ENCODE measurements at regions not wholly inside any gene's neighbourhood (a gene's known extent, or its start where the extent isn't known, plus 50 kb on each side); places are given as distances from the start of the nearest gene placed in this dataset.
"Not testable (repeated sequence)": the region's sequence is repeated elsewhere in the genome, so short reads cannot be mapped to it uniquely, and the experiment has no call there.

DNA sequence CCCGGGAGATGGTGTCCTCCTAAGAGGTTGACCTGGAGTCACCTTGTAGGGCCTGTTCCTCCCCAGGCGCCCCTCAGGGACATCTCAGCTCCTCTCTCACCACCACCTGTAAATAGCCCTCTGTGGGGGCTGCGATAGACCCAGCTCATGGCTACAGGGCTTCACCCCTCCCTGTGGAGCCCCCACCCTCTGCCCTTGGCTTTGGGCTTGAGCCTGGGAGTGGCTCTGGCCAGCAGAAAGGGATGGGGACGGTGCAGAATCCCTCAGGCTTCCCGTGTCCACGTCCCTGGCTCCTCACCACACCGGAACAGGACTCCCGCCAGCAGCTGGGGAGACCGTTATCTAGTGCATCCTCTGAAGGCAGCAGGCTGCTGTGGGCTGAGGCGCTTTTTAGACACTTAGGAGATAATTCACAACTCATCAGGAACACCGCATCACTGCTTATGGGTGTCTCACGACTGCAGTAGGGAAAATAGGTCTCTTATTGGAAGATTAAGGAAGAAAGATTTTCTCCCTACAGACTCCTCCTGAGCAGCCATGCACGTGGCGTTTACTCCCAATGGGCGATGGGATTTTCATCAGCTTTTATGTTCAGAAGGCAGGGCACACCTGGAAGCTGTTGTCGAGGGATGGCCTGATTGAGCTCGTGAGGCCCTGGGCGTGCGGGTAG, 253.1 kb downstream of the ADGRD1 start:
- 79 to 85% methylated on average over 16 of the region's 19 CpGs for WGBS, 2 donors
- H3K27ac ChIP-seq; H3K4me3 ChIP-seq; DNase-seq; H3K9me3 ChIP-seq; H3K36me3 ChIP-seq; intact Hi-C loops (cut with DNase I); H3K4me1 ChIP-seq: not testable (repeated sequence)
- H3K27me3 ChIP-seq, result peaks cover 0 to 20% (median 11%) of the 10 kb centered on the region in 3 donors

DNA sequence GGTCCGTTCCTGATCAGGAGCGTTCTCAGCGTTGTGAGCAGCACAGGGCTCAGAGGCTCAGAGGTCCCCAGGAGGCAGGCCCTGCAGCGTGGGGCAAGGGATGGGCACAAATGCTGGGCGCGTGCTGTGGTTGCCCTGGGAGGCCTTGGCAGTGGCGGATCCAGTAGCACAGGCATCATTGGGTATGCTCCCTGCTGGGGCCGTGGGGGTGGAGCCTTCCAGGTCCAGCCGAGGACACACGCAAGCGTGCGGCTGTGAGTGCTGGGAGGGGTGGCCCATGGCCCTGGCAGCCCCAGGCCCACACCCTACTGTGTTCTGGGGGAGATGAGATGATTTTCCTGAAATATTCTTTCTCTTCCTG, 253.6 kb downstream of the ADGRD1 start:
- intact Hi-C loops (cut with DNase I); H3K9me3 ChIP-seq; DNase-seq; H3K36me3 ChIP-seq; H3K4me3 ChIP-seq; H3K4me1 ChIP-seq; H3K27ac ChIP-seq: not testable (repeated sequence)
- 79 to 90% methylated on average over 12 of the region's 12 CpGs for WGBS, 2 donors
- H3K27me3 ChIP-seq, result peaks cover 0 to 20% (median 11%) of the 10 kb centered on the region in 3 donors

DNA sequence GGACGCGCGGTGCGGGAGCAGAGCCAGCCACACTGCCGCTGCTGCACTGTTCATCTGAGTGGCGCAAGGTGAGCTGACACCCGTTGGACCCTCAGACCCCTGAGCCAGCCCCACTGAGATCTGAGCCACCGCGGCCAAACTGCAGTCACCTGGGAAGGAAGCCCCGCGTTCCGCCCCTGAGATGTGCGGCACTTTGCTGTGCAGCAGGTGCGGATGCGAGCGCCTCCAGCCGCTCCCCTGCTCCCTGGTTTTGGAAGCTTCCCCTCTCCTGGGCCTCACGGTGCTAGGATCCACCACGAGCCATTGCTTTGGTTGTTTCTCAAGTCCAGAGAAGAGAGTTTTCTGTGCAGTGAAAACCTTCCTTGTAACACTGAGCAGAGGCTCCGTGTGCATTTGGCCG, 254.1 kb downstream of the ADGRD1 start:
- intact Hi-C loops (cut with DNase I); H3K4me1 ChIP-seq; H3K9me3 ChIP-seq; H3K27ac ChIP-seq; H3K4me3 ChIP-seq; DNase-seq; H3K36me3 ChIP-seq: not testable (repeated sequence)
- WGBS, 2 donors, result 77 to 82% methylated on average over 12 to 13 of the region's 21 CpGs
- H3K27me3 ChIP-seq, result peaks cover 0 to 20% (median 11%) of the 10 kb centered on the region in 3 donors

DNA sequence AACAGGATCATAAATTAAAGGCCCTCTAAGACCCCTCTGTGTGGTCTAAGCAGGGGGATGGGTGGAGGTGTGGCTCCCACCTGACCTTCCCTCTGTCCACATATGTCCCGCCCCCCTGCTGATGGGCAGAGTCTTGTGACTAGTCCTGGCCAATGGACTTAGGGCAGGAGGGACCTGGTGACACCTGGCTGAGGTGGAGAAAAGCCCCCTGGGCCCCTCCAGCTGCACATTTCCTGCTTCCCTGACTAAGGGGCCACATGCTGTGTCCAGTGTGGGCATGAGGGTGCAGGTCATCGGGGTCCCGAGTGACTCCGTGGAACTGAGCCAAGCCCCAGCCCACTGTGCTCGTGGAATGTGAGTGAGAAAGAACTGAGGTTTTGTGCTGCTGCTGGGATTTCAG, 254.7 kb downstream of the ADGRD1 start:
- H3K4me1 ChIP-seq, result no peaks in the 10 kb centered on the region
- no peak overlapping the region for H3K27ac ChIP-seq
- 73 to 84% methylated on average over 5 of the region's 5 CpGs for WGBS, 2 donors
- TF ChIP-seq POLR2A (IDR thresholded peaks at IDR 0.05), result no peak
- TF ChIP-seq, protein P1, sequence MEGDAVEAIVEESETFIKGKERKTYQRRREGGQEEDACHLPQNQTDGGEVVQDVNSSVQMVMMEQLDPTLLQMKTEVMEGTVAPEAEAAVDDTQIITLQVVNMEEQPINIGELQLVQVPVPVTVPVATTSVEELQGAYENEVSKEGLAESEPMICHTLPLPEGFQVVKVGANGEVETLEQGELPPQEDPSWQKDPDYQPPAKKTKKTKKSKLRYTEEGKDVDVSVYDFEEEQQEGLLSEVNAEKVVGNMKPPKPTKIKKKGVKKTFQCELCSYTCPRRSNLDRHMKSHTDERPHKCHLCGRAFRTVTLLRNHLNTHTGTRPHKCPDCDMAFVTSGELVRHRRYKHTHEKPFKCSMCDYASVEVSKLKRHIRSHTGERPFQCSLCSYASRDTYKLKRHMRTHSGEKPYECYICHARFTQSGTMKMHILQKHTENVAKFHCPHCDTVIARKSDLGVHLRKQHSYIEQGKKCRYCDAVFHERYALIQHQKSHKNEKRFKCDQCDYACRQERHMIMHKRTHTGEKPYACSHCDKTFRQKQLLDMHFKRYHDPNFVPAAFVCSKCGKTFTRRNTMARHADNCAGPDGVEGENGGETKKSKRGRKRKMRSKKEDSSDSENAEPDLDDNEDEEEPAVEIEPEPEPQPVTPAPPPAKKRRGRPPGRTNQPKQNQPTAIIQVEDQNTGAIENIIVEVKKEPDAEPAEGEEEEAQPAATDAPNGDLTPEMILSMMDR (IDR thresholded peaks at IDR 0.05), result no peak
- TF ChIP-seq POLR2AphosphoS5 (IDR thresholded peaks at IDR 0.05), result no peak
- TF ChIP-seq EP300 (IDR thresholded peaks at IDR 0.05), result no peak
- no peaks in the 10 kb centered on the region for H3K9me3 ChIP-seq
- intact Hi-C loops (cut with DNase I), result no loop called here
- DNase-seq, result no peak
- H3K27me3 ChIP-seq, result peaks cover 0 to 20% (median 11%) of the 10 kb centered on the region in 3 donors
- H3K36me3 ChIP-seq, result no peaks in the 10 kb centered on the region
- H3K4me3 ChIP-seq, result no peak overlapping the region

DNA sequence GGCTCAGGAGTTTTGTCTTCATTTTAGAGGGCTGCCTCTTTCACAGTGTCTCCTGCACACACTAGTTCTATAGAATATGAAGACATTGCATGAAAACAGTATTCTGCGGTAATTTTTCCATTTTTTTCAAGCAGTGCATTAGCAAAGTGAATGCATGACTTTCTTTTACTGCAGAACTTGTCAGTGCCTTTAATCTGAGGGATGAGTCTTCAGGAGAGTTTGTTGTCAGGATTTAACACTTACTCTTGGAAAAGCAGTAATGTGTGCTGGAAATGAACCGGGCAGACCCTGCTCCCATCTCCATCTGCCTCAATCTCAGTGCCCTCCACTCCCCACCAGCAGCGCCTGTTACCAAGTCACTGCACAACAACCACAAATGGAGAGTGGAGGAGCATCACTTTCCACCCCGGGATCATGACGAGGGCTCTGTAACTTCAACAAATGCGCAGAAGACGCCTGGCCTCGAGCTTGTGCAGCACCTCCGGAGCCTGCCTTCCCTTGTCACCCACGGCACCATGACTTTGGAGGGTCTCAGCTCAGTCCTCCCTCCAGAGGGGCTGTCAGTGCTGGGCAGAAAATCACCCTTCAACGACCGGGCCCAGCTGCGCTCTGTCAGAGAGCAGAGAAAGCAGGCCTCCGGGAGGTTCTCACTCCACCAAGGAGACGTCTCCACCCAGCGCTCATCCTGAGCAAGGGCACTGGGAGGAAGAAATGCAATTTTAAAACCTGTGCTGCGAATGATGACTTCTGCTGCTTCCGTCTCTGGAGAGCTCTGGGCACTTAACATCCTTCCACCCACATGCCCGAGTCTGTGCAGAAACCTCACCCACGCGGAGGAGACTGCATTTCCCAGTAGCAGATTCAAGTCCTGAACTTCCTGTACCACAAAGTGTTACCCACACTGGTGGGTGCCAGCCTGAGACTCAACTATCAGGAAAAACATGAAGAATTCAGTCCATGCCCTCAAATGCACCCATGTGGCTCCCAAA, 255.7 kb downstream of the ADGRD1 start:
- Histone ChIP-seq H3K4me1 (no peaks in the 10 kb centered on the region), H3K4me3 (no peak overlapping the region), H3K27me3 (peaks cover 0 to 11% (median 10%) of the 10 kb centered on the region in 3 donors), H3K36me3 (no peaks in the 10 kb centered on the region), H3K27ac (no peak overlapping the region), H3K9me3 (no peaks in the 10 kb centered on the region)
- DNase-seq, result peak; percentile 44
- intact Hi-C loops (cut with DNase I), result no loop called here
- WGBS, 2 donors, result 82 to 90% methylated on average over 21 of the region's 21 CpGs
- TF ChIP-seq POLR2AphosphoS5 (IDR thresholded peaks at IDR 0.05) (no peak), EP300 (IDR thresholded peaks at IDR 0.05) (no peak), POLR2A (IDR thresholded peaks at IDR 0.05) (no peak)
- TF ChIP-seq, protein P1 (IDR thresholded peaks at IDR 0.05), result no peak

DNA sequence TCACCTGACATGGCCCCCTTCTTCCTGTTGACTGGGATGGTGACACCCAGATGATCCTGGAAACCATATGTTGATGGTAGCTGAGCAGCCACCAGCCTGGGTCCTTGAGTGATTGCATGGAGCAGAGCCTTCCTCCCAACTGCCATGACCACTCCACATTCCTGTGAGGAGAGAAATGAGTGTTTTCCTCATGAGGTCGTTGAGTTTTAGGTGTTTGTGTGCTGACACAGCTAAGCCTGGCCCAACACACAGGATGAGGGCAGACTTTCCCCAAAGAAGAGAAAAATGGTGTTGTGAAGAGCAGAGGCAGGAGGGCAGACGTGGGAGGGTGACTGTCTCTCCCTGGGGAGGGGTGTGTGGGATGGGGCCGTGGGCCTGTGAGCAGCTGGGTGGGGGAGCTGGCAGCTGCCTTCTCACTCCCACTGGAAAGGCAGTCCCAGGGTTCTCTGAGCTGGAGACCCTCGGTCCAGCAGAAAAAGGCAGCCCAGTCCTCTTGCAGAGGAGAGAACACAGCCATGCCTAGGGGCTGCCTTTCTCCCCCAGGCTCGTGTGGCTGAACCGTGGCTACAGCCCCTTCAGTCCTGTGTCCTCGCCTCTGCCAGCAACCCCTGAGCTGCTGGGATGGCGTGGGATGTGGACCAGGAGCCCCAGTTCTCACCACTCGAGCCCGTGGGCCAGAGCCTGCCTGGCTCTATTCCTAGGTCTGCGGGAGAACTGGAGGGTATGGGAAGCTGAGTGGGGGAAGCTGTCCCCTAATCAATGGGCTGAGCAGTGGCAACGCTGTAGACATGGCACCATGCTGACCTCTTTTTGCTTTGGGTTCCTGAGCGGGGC, 257.0 kb downstream of the ADGRD1 start:
- Histone ChIP-seq H3K36me3 (no peaks in the 10 kb centered on the region), H3K4me3 (no peak overlapping the region), H3K27ac (no peak overlapping the region), H3K4me1 (no peaks in the 10 kb centered on the region), H3K27me3 (peaks cover 0 to 11% (median 10%) of the 10 kb centered on the region in 3 donors), H3K9me3 (no peaks in the 10 kb centered on the region)
- WGBS, 2 donors, result 82 to 85% methylated on average over 13 of the region's 13 CpGs
- intact Hi-C loops (cut with DNase I), result no loop called here
- peak; percentile 40 for DNase-seq
- TF ChIP-seq, protein P1 (IDR thresholded peaks at IDR 0.05), result no peak
- TF ChIP-seq POLR2AphosphoS5 (IDR thresholded peaks at IDR 0.05) (no peak), POLR2A (IDR thresholded peaks at IDR 0.05) (no peak), EP300 (IDR thresholded peaks at IDR 0.05) (no peak)
